H1 (cell line): ENCODE measurements at regions not wholly inside any gene's neighbourhood (a gene's known extent, or its start where the extent isn't known, plus 50 kb on each side); places are given as distances from the start of the nearest gene placed in this dataset.

ENCODE experiments used
- EP300 ChIP-seq, 2 experiments: IDR thresholded peaks; 1 replicate in 1 of 2; 2 replicates in 1 of 2; pipeline ENCODE4 v1.6.1; 2011 to 2012; ENCODE audit warnings: low read depth in 2 of 2, low read length in 2 of 2, mild to moderate bottlenecking in 2 of 2, borderline replicate concordance in 1 of 2, inconsistent platforms in 1 of 2, moderate library complexity in 1 of 2
- TAF1 ChIP-seq: IDR thresholded peaks from 2 replicates; pipeline ENCODE4 v1.6.1; 2011; ENCODE audit warnings: mild to moderate bottlenecking, low read depth, low read length
- TF ChIP-seq, protein P1 (sequence below), 3 experiments: IDR thresholded peaks; 1 replicate in 2 of 3; 2 replicates in 1 of 3; pipeline versions ENCODE4 v1.5.1 to v1.6.1; 2011; ENCODE audit warnings: low read length in 3 of 3, mild to moderate bottlenecking in 3 of 3, inconsistent platforms in 2 of 3, low read depth in 1 of 3, moderate library complexity in 1 of 3; ENCODE audit not compliant: insufficient read depth in 1 of 3; ENCODE audit errors: control extremely low read depth in 1 of 3

DNA sequence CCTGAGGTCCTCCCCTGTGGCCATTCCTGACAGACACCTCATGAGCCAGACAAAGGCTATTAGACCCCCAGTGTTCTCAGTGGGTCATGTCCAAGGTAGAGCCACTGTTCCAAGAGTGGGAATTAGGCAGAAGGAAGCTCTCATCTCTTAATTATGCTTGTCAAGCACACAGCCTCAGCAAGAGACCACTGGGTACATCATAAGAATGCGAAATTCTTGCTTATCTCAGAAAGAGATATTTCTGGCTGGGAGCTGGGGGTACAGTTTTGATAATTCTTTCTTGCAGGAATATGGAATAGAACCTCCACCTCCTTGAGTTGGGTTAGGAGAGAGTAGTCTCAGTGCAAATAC is 1280.0 kb upstream of the CNTN5 start:
- no peak for TF ChIP-seq TAF1
- TF ChIP-seq EP300 (IDR thresholded peaks at IDR 0.05; ENCODE audit: borderline replicate concordance in 1 of 2, low read depth in 2 of 2, low read length in 2 of 2): no peak
- TF ChIP-seq, protein P1, sequence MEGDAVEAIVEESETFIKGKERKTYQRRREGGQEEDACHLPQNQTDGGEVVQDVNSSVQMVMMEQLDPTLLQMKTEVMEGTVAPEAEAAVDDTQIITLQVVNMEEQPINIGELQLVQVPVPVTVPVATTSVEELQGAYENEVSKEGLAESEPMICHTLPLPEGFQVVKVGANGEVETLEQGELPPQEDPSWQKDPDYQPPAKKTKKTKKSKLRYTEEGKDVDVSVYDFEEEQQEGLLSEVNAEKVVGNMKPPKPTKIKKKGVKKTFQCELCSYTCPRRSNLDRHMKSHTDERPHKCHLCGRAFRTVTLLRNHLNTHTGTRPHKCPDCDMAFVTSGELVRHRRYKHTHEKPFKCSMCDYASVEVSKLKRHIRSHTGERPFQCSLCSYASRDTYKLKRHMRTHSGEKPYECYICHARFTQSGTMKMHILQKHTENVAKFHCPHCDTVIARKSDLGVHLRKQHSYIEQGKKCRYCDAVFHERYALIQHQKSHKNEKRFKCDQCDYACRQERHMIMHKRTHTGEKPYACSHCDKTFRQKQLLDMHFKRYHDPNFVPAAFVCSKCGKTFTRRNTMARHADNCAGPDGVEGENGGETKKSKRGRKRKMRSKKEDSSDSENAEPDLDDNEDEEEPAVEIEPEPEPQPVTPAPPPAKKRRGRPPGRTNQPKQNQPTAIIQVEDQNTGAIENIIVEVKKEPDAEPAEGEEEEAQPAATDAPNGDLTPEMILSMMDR (IDR thresholded peaks at IDR 0.05; ENCODE audit: control extremely low read depth in 1 of 3, insufficient read depth in 1 of 3, low read depth in 1 of 3, low read length in 3 of 3): no peak
